C4-2B (cell line): ENCODE measurements at regions not wholly inside any gene's neighbourhood (a gene's known extent, or its start where the extent isn't known, plus 50 kb on each side); places are given as distances from the start of the nearest gene placed in this dataset.
"Not testable (repeated sequence)": the region's sequence is repeated elsewhere in the genome, so short reads cannot be mapped to it uniquely, and the experiment has no call there.

Experiments
- H3K27ac ChIP-seq: fragments of 450-650 bp; 2 replicates; pipeline ENCODE4 v1.5.1; 2017
- ZFX ChIP-seq: fragments of 450-650 bp; IDR thresholded peaks from 2 replicates; pipeline ENCODE4 v1.6.1; 2017
- TF ChIP-seq, protein P1 (sequence below): fragments of 450-650 bp; conservative IDR thresholded peaks from 2 replicates; pipeline ENCODE4 v1.5.1; 2017; ENCODE audit warnings: mild to moderate bottlenecking

DNA sequence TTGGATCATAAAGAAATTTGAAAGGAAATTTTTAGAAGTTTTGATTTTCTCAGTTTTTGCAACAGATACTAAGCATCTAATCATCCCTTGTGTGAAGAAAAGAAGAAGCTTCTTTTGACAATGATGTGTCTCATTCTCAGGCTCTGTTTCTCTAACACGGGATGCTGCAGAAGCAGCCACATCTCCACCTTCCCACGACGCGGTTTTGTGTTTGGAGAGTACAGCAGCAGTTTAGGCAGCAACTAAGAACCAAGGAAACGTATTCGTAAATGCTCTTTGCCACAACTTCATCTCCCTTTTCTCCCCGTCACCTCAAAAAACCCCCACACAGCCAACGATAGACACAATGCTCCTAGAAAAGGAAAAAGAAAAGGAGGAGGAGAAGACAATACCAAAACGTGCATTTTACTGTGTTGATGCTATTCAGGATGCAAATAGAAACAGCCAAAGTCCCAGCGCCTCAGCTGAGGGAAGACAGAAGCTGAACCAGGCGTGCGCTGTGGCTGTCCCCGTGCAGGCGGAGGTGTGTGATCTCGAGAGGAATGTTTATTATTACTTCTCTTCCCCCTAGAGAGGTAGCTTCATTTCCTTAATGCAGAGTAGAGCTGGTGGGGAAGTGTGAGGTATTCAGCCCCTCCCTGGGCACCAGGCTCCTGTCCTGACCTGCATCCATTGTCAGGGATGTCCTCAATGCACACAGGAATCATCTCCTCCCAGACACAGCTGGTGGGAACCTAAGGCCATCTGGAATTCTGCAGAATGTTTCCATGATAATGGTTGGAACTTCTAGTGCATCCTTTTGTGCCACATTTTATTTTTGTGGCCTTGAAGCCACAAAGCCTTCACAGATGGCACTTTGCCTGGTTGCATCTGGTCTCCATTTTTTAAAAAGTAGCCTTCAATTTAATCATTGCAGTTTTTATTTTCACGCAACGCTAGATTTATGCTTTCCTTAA, 174.6 kb upstream of the KLF6 start:
- no peak overlapping the region for H3K27ac ChIP-seq
- no peak for TF ChIP-seq ZFX
- TF ChIP-seq, protein P1, sequence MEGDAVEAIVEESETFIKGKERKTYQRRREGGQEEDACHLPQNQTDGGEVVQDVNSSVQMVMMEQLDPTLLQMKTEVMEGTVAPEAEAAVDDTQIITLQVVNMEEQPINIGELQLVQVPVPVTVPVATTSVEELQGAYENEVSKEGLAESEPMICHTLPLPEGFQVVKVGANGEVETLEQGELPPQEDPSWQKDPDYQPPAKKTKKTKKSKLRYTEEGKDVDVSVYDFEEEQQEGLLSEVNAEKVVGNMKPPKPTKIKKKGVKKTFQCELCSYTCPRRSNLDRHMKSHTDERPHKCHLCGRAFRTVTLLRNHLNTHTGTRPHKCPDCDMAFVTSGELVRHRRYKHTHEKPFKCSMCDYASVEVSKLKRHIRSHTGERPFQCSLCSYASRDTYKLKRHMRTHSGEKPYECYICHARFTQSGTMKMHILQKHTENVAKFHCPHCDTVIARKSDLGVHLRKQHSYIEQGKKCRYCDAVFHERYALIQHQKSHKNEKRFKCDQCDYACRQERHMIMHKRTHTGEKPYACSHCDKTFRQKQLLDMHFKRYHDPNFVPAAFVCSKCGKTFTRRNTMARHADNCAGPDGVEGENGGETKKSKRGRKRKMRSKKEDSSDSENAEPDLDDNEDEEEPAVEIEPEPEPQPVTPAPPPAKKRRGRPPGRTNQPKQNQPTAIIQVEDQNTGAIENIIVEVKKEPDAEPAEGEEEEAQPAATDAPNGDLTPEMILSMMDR, result no peak

DNA sequence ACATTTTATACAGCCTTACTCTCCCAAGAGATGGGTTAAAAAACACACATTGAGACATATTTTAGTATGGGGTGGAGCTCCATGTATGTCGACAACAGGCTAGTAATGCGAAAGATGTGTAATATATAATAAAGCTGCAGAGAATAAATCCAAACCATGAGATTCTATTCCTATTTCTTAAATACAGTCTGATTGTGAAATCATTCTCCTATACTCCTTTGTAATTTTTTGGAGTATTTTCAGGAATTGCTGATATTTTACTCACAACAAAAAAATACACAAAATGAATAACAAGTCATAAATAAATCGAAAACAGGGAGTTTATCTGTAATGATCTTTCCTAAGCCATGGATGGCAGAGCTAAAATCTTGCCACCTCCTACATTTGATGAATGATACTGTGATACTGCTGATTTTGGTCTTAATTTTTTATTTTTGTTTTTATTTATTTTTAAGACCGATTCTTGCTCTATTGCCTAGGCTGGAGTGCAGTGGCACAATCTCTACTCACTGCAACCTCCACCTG, 173.5 kb upstream of the KLF6 start:
- no peak for TF ChIP-seq ZFX
- TF ChIP-seq, protein P1, result no peak
- no peak overlapping the region for H3K27ac ChIP-seq

DNA sequence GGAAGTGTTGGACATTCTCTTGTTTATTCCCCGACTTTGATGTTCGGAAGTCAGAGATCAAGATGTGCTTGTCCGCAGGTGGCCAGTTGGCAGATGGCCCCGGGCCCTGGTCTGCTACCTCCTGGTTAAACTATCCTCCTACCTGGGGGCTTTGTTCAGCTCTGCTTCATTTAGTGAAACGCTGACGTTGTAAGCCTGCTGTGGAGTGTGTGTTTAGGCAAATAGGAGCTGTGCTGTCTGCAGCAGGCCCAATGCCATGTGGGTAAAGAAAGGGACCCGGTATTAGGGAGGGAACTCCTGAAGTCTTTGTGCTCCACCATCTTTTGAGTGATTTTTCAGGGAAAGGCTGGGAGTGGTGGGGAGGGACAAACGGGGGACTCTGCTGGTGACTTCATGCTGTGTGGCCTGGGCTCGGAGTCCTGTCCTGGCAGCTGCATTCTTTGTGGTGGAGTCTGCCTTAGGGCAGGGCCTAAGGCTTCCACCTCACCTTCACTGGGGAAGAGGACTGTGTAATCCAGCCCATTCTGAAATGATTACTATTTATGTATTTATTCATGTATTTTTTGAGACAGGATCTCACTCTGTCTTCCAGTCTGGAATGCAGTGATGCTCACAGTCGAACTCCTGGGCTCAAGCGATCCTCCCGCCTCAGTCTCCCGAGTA, 171.1 kb upstream of the KLF6 start:
- no peak overlapping the region for H3K27ac ChIP-seq

DNA sequence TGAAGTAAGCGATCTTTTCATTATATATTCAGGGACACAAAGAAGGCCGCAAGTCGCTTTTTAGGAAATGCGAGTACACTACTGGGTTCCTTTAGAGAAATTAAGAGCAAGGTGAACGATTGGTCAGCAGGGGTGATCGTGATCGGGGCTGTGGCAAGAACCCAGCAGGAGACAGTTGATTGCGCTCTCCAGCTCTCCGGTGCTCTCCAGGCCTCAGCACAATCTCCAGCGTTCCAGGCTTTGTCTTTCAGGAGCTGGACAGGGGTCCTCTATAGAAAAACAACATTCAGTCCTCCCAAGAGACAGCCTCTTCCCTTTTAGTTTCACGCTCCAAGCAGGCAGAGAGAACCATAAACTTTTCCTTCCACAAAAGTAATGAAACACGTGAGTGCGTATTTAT, 170.5 kb upstream of the KLF6 start:
- no peak for TF ChIP-seq ZFX
- no peak overlapping the region for H3K27ac ChIP-seq

More for the DNA sequence above, 171.1 kb upstream of the KLF6 start:
- no peak for TF ChIP-seq ZFX
- TF ChIP-seq, protein P1, result no peak

DNA sequence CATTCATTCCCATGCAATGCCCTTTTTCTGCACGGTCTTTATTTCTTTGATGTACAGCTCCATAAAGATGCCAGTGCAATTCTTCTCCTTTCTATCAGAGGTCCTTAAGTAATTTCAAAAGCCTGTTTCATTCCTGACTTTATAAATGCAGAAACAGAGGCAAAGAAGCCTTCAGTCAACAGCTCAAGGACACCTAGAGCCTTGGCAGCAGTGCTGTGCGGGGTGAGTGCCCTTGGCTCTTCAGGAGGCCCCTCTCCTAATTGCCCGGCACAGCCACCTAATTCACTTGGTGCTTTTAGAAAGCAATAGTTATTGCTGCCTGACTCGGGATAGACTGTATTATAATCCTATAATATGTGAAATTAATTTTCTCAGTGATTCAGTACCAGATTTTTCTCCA, 169.6 kb upstream of the KLF6 start:
- no peak overlapping the region for H3K27ac ChIP-seq
- TF ChIP-seq, protein P1, result no peak
- TF ChIP-seq ZFX, result no peak

DNA sequence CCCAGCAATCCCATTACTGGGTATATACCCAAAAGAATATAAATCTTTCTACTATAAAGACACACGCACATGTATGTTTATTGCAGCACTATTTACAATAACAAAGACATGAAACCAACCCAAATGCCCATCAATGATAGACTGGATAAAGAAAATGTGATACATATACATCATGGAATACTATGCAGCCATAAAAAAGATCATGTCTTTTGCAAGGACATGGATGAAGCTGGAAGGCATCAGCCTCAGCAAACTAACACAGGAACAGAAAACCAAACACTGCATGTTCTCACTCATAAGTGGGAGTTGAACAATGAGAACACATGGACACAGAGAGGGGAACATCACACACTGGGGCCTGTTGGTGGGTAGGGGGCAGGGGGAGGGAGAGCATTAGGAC, 169.0 kb upstream of the KLF6 start:
- H3K27ac ChIP-seq, result not testable (repeated sequence)

DNA sequence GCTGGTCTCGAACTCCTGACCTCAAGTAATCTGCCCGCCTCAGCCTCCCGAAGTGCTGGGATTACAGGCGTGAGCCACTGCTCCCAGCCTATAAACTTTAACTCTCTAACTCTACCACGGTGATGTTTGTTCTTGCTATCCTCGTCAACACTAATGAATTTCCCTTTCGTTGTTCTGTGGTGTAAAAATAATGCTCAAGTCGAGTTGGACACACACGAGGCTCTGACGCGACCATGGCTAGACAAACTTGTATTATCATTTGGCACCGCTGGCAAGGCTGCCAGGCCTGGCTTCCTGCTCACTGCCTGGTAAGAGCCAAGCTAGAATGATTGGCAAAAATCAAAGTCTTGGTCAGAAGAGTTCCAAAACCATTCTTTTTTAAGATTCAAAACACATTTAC, 167.0 kb upstream of the KLF6 start:
- TF ChIP-seq, protein P1, result no peak
- no peak for TF ChIP-seq ZFX
- no peak overlapping the region for H3K27ac ChIP-seq

DNA sequence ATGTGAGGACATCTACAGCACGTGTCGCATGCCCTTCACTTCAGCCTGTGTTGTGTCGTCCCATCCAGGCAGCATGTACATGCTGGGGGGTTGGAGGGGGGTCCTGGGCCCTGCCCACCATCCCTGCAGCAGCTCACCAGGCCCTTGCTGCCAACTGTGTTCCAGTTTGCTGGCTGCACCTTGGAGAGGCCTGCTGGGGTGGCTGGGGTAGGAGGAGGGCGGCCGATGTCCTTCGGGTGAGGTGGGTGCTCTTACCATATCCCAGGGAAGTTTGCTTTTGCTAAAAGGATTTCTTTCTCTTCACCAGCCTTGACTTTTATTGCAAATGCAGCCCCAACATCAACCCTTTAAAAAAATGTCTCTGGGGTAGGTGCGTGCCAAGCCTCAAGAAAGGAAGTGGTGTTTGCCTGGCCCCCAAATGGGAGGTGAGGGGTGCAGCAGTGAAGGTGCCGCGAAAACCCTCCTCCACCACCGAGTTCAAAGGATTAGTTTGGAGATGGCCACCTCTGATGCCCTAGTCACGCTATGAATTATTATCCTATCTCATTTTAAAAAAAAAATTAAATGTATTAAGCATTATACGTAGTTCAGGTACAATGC, 165.8 kb upstream of the KLF6 start:
- TF ChIP-seq, protein P1, result no peak
- TF ChIP-seq ZFX, result no peak
- no peak overlapping the region for H3K27ac ChIP-seq
